CD4-positive, alpha-beta T cell (primary cell): ENCODE measurements at regions not wholly inside any gene's neighbourhood (a gene's known extent, or its start where the extent isn't known, plus 50 kb on each side); places are given as distances from the start of the nearest gene placed in this dataset.

Experiments
- ATAC-seq: fragments of 200-7000 bp; cut with Tn5 transposase; one replicate; pipeline ENCODE4 v1.10.0; 2022; ENCODE audit warnings: mild to moderate bottlenecking; ENCODE audit not compliant: poor library complexity
- CTCF ChIA-PET: fragments of 350-600 bp; sonication (Branson Sonifier 250); formaldehyde crosslinking; loops from one replicate; lab custom pipeline; 2021; ENCODE audit warnings: antibody characterized with exemption, inconsistent platforms; lab: Charles Lee
- POLR2A ChIA-PET: fragments of 350-600 bp; sonication (Branson Sonifier 250); formaldehyde crosslinking; loops from one replicate; lab custom pipeline; 2021; ENCODE audit warnings: antibody characterized with exemption, inconsistent platforms; lab: Charles Lee
- DNase-seq, 14 experiments: peaks; one replicate each; pipeline ENCODE4 v3.0.0-alpha.2; 2013 to 2020; ENCODE audit warnings: mixed read lengths in 2 of 14
- H3K27ac ChIP-seq, 2 donors: one replicate each; pipeline versions ENCODE4 v1.5.1 to v1.7.0; 2013; ENCODE audit warnings: low read length in 2 of 2, low read depth in 1 of 2, mild to moderate bottlenecking in 1 of 2
- H3K27me3 ChIP-seq, 2 experiments: 1 replicate in 1 of 2; 2 replicates in 1 of 2; pipeline versions ENCODE4 v1.6.1 to v1.7.0; 2013; ENCODE audit warnings: low read length in 2 of 2, control low read depth in 1 of 2, mild to moderate bottlenecking in 1 of 2, moderate library complexity in 1 of 2; ENCODE audit not compliant: insufficient read depth in 2 of 2, control insufficient read depth in 1 of 2
- H3K36me3 ChIP-seq: one replicate; pipeline ENCODE4 v1.6.1; 2013; ENCODE audit warnings: low read length, control low read depth; ENCODE audit not compliant: insufficient read depth
- H3K4me1 ChIP-seq: one replicate; pipeline ENCODE4 v1.6.1; 2013; ENCODE audit warnings: low read length, control low read depth; ENCODE audit not compliant: insufficient read depth
- H3K4me3 ChIP-seq: one replicate; pipeline ENCODE4 v1.5.1; 2013; ENCODE audit warnings: mild to moderate bottlenecking, low read length, moderate library complexity
- H3K9me3 ChIP-seq, 2 experiments: 1 replicate in 1 of 2; 2 replicates in 1 of 2; pipeline versions ENCODE4 v1.6.1 to v1.7.0; 2013; ENCODE audit warnings: low read length in 2 of 2, mild to moderate bottlenecking in 2 of 2, control low read depth in 1 of 2, moderate library complexity in 1 of 2; ENCODE audit not compliant: control insufficient read depth in 1 of 2, insufficient read depth in 1 of 2
- H3K27ac Mint-ChIP-seq: one replicate; pipeline ENCODE4 v1.8.0; 2020; ENCODE audit warnings: mixed read lengths
- H3K27me3 Mint-ChIP-seq: one replicate; pipeline ENCODE4 v1.8.0; 2021; ENCODE audit warnings: mixed read lengths
- H3K36me3 Mint-ChIP-seq: one replicate; pipeline ENCODE4 v1.8.0; 2021; ENCODE audit warnings: low read depth, mixed read lengths
- H3K4me1 Mint-ChIP-seq: one replicate; pipeline ENCODE4 v1.8.0; 2021; ENCODE audit warnings: low read depth, mixed read lengths
- H3K4me3 Mint-ChIP-seq: one replicate; pipeline ENCODE4 v1.8.0; 2020; ENCODE audit warnings: mild to moderate bottlenecking, mixed read lengths
- H3K9me3 Mint-ChIP-seq: one replicate; pipeline ENCODE4 v1.8.0; 2020; ENCODE audit warnings: mixed read lengths
- CTCF ChIP-seq: fragments of 200-600 bp; IDR thresholded peaks from one replicate; pipeline ENCODE4 v1.8.0; 2022; ENCODE audit warnings: antibody characterized with exemption, mild to moderate bottlenecking
- intact Hi-C, 2 experiments: fragments of 100-400 bp; cut with DNase I in 1 of 2; cut with micrococcal nuclease in 1 of 2; formaldehyde crosslinking; loops; one replicate each; pipeline versions ENCODE4 v1.15.1 to v1.9.0; 2023 to 2025; cut with DNase I, micrococcal nuclease

GRCh38 chr3:106965307-106965706 lies 411.9 kb upstream of the CCDC54 start:
- Histone ChIP-seq H3K4me3 (no peak overlapping the region), H3K27me3 (no peaks in the 10 kb centered on the region), H3K4me1 (no peaks in the 10 kb centered on the region), H3K27ac (no peak overlapping the region), H3K9me3 (no peaks in the 10 kb centered on the region), H3K36me3 (no peaks in the 10 kb centered on the region)
- Mint-ChIP-seq H3K27me3 (no peaks in the 10 kb centered on the region), H3K36me3 (no peaks in the 10 kb centered on the region), H3K4me1 (no peaks in the 10 kb centered on the region), H3K27ac (no peak overlapping the region), H3K9me3 (no peaks in the 10 kb centered on the region), H3K4me3 (no peak overlapping the region)
- intact Hi-C loops: no loop called here
- TF ChIP-seq CTCF: no peak
- POLR2A ChIA-PET: no interaction called here
- DNase-seq: no peak
- CTCF ChIA-PET: no interaction called here
- ATAC-seq: no peak

GRCh38 chr3:106969596-106969995 lies 407.6 kb upstream of the CCDC54 start:
- POLR2A ChIA-PET: no interaction called here
- intact Hi-C loops: no loop called here
- Mint-ChIP-seq H3K27ac (no peak overlapping the region), H3K4me1 (no peaks in the 10 kb centered on the region), H3K27me3 (no peaks in the 10 kb centered on the region), H3K4me3 (no peak overlapping the region), H3K36me3 (no peaks in the 10 kb centered on the region), H3K9me3 (peaks cover 3% of the 10 kb centered on the region)
- H3K4me3 ChIP-seq: no peak overlapping the region
- no peaks in the 10 kb centered on the region for H3K27me3 ChIP-seq
- CTCF ChIA-PET: no interaction called here
- no peaks in the 10 kb centered on the region for H3K9me3 ChIP-seq
- H3K27ac ChIP-seq: no peak overlapping the region
- H3K4me1 ChIP-seq: no peaks in the 10 kb centered on the region
- DNase-seq (no peak), ATAC-seq (no peak)
- no peak for TF ChIP-seq CTCF
- no peaks in the 10 kb centered on the region for H3K36me3 ChIP-seq

GRCh38 chr3:106981392-106981791 lies 395.8 kb upstream of the CCDC54 start:
- Mint-ChIP-seq H3K4me3 (no peak overlapping the region), H3K36me3 (no peaks in the 10 kb centered on the region), H3K27me3 (no peaks in the 10 kb centered on the region), H3K27ac (no peak overlapping the region), H3K4me1 (no peaks in the 10 kb centered on the region), H3K9me3 (no peaks in the 10 kb centered on the region)
- Histone ChIP-seq H3K27ac (no peak overlapping the region), H3K36me3 (no peaks in the 10 kb centered on the region), H3K4me1 (no peaks in the 10 kb centered on the region), H3K27me3 (no peaks in the 10 kb centered on the region), H3K4me3 (no peak overlapping the region), H3K9me3 (no peaks in the 10 kb centered on the region)
- DNase-seq: no peak
- CTCF ChIA-PET: no interaction called here
- no peak for ATAC-seq
- TF ChIP-seq CTCF: no peak
- intact Hi-C loops: no loop called here
- POLR2A ChIA-PET: no interaction called here
